Calu3 (cell line): ENCODE measurements at regions not wholly inside any gene's neighbourhood (a gene's known extent, or its start where the extent isn't known, plus 50 kb on each side); places are given as distances from the start of the nearest gene placed in this dataset.

ENCODE experiments used
- BruUV-seq: library from RNA; stranded (reverse); fragments of 400-500 nt; replicated peaks from 2 replicates; lab custom pipeline; 2021; lab: Mats Ljungman, UMichigan
- CTCF ChIA-PET: fragments of 300-600 bp; sonication (Branson Sonifier 250); formaldehyde crosslinking; loops from one replicate; lab custom pipeline; 2022; ENCODE audit warnings: antibody characterized with exemption; lab: Charles Lee
- DNase-seq: peaks from one replicate; pipeline ENCODE4 v3.0.0; 2022
- H3K27ac Mint-ChIP-seq: one replicate; pipeline ENCODE4 v1.8.0; 2022; ENCODE audit warnings: mixed read lengths; ENCODE audit not compliant: unreplicated experiment
- H3K27me3 Mint-ChIP-seq: one replicate; pipeline ENCODE4 v1.8.0; 2022; ENCODE audit warnings: mixed read lengths; ENCODE audit not compliant: unreplicated experiment
- H3K36me3 Mint-ChIP-seq: one replicate; pipeline ENCODE4 v1.8.0; 2022; ENCODE audit warnings: mild to moderate bottlenecking, moderate library complexity, mixed read lengths; ENCODE audit not compliant: insufficient read depth, unreplicated experiment
- H3K4me1 Mint-ChIP-seq: one replicate; pipeline ENCODE4 v1.8.0; 2022; ENCODE audit warnings: mild to moderate bottlenecking, low read depth, mixed read lengths; ENCODE audit not compliant: unreplicated experiment
- H3K4me3 Mint-ChIP-seq: one replicate; pipeline ENCODE4 v1.8.0; 2022; ENCODE audit warnings: mild to moderate bottlenecking, low read depth, moderate library complexity, mixed read lengths; ENCODE audit not compliant: unreplicated experiment
- H3K9me3 Mint-ChIP-seq: one replicate; pipeline ENCODE4 v1.8.0; 2022; ENCODE audit warnings: low read depth, mixed read lengths; ENCODE audit not compliant: unreplicated experiment
- CTCF ChIP-seq: fragments of 200-600 bp; IDR thresholded peaks from one replicate; pipeline ENCODE4 v1.8.0; 2022; ENCODE audit warnings: antibody characterized with exemption; ENCODE audit not compliant: unreplicated experiment
- intact Hi-C: fragments of 100-400 bp; cut with micrococcal nuclease; formaldehyde crosslinking; loops from one replicate; pipeline ENCODE4 v1.10.0; 2022; ENCODE audit not compliant: unreplicated experiment

- BruUV-seq = no TSS peak
- Mint-ChIP-seq H3K27me3 (no peaks in the 10 kb centered on the region), H3K9me3 (no peaks in the 10 kb centered on the region), H3K36me3 (no peaks in the 10 kb centered on the region), H3K27ac (no peak overlapping the region), H3K4me3 (no peak overlapping the region), H3K4me1 (no peaks in the 10 kb centered on the region)
- intact Hi-C loops = no loop called here
- no peak for TF ChIP-seq CTCF
- CTCF ChIA-PET = no interaction called here
- DNase-seq = no peak
Measured at GRCh38 chr3:182469086-182469485, 324.2 kb upstream of the ATP11B start.

DNA sequence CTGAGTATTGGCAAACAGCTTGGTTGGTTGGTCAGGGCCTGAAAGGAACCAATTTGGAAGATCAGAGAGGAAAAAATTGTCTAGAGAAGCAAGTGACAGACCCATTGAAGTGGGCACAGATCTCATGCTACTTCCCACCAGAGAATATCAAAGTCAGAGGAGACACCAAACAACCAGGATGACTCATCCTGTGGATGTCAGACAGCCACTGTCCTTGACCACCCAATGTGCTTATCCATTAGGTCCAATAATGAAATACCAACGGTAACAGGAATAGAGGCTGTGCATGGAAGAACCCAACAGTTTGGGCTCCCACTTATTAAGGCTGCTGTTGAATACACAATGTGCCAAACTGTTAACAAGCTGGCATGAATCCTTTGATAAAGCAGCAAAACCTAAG is 323.1 kb upstream of the ATP11B start:
- Mint-ChIP-seq H3K4me1 (no peaks in the 10 kb centered on the region), H3K9me3 (no peaks in the 10 kb centered on the region), H3K4me3 (no peak overlapping the region), H3K36me3 (no peaks in the 10 kb centered on the region), H3K27me3 (no peaks in the 10 kb centered on the region), H3K27ac (no peak overlapping the region)
- TF ChIP-seq CTCF = no peak
- intact Hi-C loops = no loop called here
- no peak for DNase-seq
- BruUV-seq = no TSS peak
- CTCF ChIA-PET = no interaction called here

GRCh38 chr3:182473191-182473710 is 320.1 kb upstream of the ATP11B start:
- Mint-ChIP-seq H3K4me1 (no peaks in the 10 kb centered on the region), H3K27me3 (no peaks in the 10 kb centered on the region), H3K27ac (no peak overlapping the region), H3K4me3 (no peak overlapping the region), H3K9me3 (no peaks in the 10 kb centered on the region), H3K36me3 (no peaks in the 10 kb centered on the region)
- CTCF ChIA-PET = interaction anchor here (0.7 to 0.9 kb wide), 2 partner anchors 319 to 1155 kb away, joined by 3 to 7 read pairs; no protein-coding TSS in a partner anchor
- BruUV-seq = no TSS peak
- DNase-seq = no peak
- intact Hi-C loops = no loop called here
- no peak for TF ChIP-seq CTCF

- intact Hi-C loops = no loop called here
- Mint-ChIP-seq H3K9me3 (no peaks in the 10 kb centered on the region), H3K27me3 (no peaks in the 10 kb centered on the region), H3K4me3 (no peak overlapping the region), H3K4me1 (peaks cover 5% of the 10 kb centered on the region), H3K36me3 (no peaks in the 10 kb centered on the region), H3K27ac (no peak overlapping the region)
- TF ChIP-seq CTCF = no peak
- DNase-seq = no peak
- CTCF ChIA-PET = no interaction called here
- BruUV-seq = no TSS peak
Measured at GRCh38 chr3:182478369-182478768, 314.9 kb upstream of the ATP11B start.
